BE2C (cell line): ENCODE measurements at regions not wholly inside any gene's neighbourhood (a gene's known extent, or its start where the extent isn't known, plus 50 kb on each side); places are given as distances from the start of the nearest gene placed in this dataset.

Experiments used
- DNase-seq: peaks from one replicate; pipeline ENCODE4 v3.0.0-alpha.2; 2020
- H3K27me3 ChIP-seq: fragments of 250-450 bp; sonication (Bioruptor Pico); 2 replicates; pipeline ENCODE4 v1.5.1; 2020; ENCODE audit warnings: mild to moderate bottlenecking
- H3K36me3 ChIP-seq: fragments of 250-450 bp; sonication (Bioruptor Pico); 2 replicates; pipeline ENCODE4 v1.5.1; 2020; ENCODE audit warnings: mild to moderate bottlenecking
- H3K4me1 ChIP-seq: fragments of 250-450 bp; sonication (Bioruptor Pico); 2 replicates; pipeline ENCODE4 v1.5.1; 2020
- H3K4me3 ChIP-seq: 2 replicates; pipeline ENCODE4 v1.5.1; 2011; ENCODE audit warnings: low read depth, low read length
- H3K9me3 ChIP-seq: fragments of 250-450 bp; sonication (Bioruptor Pico); 2 replicates; pipeline ENCODE4 v1.5.1; 2020
- TF ChIP-seq, protein P1 (sequence below): IDR thresholded peaks from 2 replicates; pipeline ENCODE4 v1.5.1; 2012; ENCODE audit warnings: mild to moderate bottlenecking, low read depth, low read length

DNA sequence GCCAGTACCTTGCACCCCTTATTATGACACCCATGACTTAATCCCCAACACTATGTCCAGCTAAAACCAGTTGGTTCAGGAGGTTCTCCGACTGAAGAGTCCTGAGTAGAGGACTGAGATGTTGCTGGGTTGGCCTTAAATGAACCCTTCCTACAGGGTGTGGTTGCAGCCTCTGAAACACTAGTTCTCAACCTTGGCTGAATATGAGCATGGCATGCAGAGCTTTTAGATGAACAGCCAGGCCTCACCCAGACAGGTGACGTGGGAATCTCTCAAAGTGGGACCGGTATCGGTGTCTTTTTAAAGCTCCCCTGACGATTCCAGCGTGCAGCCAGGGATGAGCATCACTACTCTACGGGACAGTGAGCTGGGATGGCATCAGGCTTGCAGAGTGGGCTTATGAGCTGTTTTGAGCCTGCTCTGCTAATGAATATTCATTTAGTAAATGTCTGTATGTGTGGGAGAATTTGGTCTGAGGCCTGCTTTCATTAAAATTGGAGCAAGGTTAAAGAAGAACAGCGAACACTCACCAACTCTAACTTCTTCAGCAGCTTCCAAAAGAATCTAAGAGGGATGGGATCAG is 79.7 kb upstream of the PRICKLE2 start:
- Histone ChIP-seq H3K4me3 (no peak overlapping the region), H3K36me3 (no peaks in the 10 kb centered on the region), H3K27me3 (no peaks in the 10 kb centered on the region), H3K4me1 (no peaks in the 10 kb centered on the region), H3K9me3 (no peaks in the 10 kb centered on the region)
- TF ChIP-seq, protein P1, sequence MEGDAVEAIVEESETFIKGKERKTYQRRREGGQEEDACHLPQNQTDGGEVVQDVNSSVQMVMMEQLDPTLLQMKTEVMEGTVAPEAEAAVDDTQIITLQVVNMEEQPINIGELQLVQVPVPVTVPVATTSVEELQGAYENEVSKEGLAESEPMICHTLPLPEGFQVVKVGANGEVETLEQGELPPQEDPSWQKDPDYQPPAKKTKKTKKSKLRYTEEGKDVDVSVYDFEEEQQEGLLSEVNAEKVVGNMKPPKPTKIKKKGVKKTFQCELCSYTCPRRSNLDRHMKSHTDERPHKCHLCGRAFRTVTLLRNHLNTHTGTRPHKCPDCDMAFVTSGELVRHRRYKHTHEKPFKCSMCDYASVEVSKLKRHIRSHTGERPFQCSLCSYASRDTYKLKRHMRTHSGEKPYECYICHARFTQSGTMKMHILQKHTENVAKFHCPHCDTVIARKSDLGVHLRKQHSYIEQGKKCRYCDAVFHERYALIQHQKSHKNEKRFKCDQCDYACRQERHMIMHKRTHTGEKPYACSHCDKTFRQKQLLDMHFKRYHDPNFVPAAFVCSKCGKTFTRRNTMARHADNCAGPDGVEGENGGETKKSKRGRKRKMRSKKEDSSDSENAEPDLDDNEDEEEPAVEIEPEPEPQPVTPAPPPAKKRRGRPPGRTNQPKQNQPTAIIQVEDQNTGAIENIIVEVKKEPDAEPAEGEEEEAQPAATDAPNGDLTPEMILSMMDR: no peak
- no peak for DNase-seq

DNA sequence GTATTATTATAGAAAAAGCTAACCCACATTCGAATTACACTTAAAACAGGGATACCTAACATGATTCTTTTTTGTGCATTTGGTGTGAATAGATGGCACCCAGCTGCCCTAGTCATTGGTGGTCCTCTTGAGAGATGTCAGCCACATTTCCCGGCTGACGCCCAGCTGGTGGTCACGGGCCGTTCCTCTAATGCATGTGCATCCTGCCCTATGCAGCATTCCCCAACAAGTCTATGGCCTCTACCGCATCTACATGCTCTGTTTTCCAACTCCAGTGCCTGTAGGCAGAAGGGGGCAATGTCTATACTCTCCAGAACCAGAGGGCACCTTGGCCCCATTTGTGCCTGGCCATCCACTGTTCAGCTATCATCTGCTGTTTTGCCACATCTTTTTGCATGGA is 78.6 kb upstream of the PRICKLE2 start:
- Histone ChIP-seq H3K9me3 (no peaks in the 10 kb centered on the region), H3K4me3 (no peak overlapping the region)
- TF ChIP-seq, protein P1: no peak

DNA sequence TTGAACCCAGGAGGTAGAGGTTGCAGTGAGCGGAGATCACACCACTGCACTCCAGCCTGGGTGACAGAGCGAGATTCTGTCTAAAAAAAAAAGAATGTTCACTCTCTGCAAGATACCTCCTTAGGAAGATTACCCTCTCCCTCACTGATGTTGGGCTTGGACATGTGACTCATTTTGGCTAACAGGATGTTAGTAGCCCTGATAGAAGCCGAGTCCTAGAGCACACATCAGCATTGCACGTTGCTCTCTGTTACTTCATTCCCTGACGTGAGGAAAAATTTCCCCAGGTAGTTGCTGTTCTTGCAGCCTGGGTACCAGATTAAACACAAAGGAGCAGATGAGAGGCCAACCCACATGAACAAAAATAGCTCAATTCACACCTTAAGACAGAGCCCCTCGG is 78.1 kb upstream of the PRICKLE2 start:
- no peak for DNase-seq
- Histone ChIP-seq H3K9me3 (no peaks in the 10 kb centered on the region), H3K36me3 (no peaks in the 10 kb centered on the region), H3K4me3 (no peak overlapping the region), H3K27me3 (no peaks in the 10 kb centered on the region), H3K4me1 (no peaks in the 10 kb centered on the region)
- TF ChIP-seq, protein P1: no peak

More for the DNA sequence above, 78.6 kb upstream of the PRICKLE2 start:
- H3K36me3 ChIP-seq: no peaks in the 10 kb centered on the region
- H3K27me3 ChIP-seq: no peaks in the 10 kb centered on the region
- no peak for DNase-seq
- H3K4me1 ChIP-seq: no peaks in the 10 kb centered on the region

DNA sequence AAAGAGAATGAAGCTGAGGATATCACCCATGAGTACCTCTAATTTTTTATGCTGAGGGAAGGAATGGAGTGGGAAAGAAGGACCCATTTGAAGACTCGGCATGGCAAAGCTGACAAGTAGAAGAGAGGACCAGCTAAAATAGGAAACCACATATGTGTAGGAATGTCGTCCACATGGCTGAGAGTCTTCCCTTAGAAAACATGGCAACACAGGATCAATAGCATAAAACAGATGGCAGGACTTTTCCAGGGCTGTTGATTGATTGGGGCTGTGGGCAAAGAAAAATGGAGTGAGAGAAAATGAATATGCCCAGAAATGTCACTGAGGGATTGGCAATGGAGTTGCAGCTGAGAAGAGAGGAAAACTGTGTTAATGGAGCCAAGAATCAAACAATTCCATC is 76.2 kb upstream of the PRICKLE2 start:
- H3K4me1 ChIP-seq: no peaks in the 10 kb centered on the region
- no peak for DNase-seq
- no peaks in the 10 kb centered on the region for H3K27me3 ChIP-seq
- H3K4me3 ChIP-seq: no peak overlapping the region
- no peaks in the 10 kb centered on the region for H3K9me3 ChIP-seq
- no peaks in the 10 kb centered on the region for H3K36me3 ChIP-seq
- TF ChIP-seq, protein P1: no peak

DNA sequence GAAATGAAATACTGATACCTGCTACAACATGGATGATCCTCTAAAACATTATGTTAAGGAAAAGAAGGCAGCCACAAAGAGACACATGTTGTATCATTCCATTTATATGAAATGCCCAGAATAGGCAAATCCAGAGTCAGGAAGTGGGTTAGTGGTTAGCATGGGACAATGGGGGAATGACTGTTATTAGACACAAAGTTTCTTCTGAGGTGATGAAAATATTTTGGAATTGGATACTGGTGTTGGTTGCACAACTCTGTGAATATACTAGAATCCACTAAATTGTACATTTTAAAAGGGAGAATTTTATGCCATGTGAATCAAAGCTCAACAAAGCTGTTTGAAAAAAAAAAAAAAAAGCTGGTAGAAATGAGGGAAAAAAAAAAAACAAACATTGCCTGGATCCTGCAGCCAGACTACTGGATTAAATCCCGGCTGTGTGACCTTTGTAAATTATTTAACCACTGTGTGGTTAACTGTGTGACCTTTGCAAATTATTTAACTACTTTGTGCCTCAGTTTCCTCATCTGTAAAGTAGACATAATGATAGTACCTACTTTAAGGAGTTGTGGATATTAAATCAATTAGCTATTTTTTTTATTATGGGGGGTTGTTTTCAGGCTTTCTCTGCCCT is 75.6 kb upstream of the PRICKLE2 start:
- no peaks in the 10 kb centered on the region for H3K36me3 ChIP-seq
- DNase-seq: no peak
- no peaks in the 10 kb centered on the region for H3K27me3 ChIP-seq
- TF ChIP-seq, protein P1: no peak
- H3K4me3 ChIP-seq: no peak overlapping the region
- H3K9me3 ChIP-seq: no peaks in the 10 kb centered on the region
- H3K4me1 ChIP-seq: no peaks in the 10 kb centered on the region

DNA sequence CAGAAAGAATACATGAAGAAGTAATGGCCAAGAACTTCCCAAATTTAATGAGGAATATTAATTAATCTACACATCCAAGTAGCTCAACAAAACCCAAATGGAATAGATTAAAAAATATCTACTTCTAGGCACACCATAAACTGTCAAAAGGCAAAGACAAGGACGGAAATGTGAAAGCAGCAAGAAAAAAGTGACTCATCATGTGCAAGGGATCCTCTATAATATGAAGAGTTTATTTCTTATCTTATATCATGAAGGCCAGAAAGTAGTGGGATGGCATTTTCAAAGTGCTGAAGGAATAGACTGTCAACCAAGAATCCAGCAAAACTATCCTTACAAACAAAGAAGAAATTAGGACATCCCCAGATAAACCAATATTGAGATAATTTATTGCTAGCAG is 73.9 kb upstream of the PRICKLE2 start:
- TF ChIP-seq, protein P1: no peak
- Histone ChIP-seq H3K9me3 (no peaks in the 10 kb centered on the region), H3K4me1 (no peaks in the 10 kb centered on the region), H3K4me3 (no peak overlapping the region), H3K36me3 (no peaks in the 10 kb centered on the region), H3K27me3 (no peaks in the 10 kb centered on the region)
- DNase-seq: no peak
